Keratinocyte (primary cell): ENCODE measurements at regions not wholly inside any gene's neighbourhood (a gene's known extent, or its start where the extent isn't known, plus 50 kb on each side); places are given as distances from the start of the nearest gene placed in this dataset.

Experiments used
- EZH2 ChIP-seq: IDR thresholded peaks from one replicate; pipeline ENCODE4 v1.6.1; 2012; ENCODE audit warnings: inconsistent platforms, mild to moderate bottlenecking, low read length, moderate library complexity
- TF ChIP-seq, protein P1 (sequence below), 3 experiments: IDR thresholded peaks in 1 of 3; conservative IDR thresholded peaks in 1 of 3; optimal IDR thresholded peaks in 1 of 3; 2 replicates in 2 of 3; 3 replicates in 1 of 3; pipeline versions ENCODE3 to v1.5.1; 2011; ENCODE audit warnings: low read length in 3 of 3, mild to moderate bottlenecking in 3 of 3, moderate library complexity in 2 of 3, control low read depth in 1 of 3, inconsistent platforms in 1 of 3; ENCODE audit not compliant: insufficient read depth in 2 of 3; ENCODE audit errors: extremely low read depth in 1 of 3

DNA sequence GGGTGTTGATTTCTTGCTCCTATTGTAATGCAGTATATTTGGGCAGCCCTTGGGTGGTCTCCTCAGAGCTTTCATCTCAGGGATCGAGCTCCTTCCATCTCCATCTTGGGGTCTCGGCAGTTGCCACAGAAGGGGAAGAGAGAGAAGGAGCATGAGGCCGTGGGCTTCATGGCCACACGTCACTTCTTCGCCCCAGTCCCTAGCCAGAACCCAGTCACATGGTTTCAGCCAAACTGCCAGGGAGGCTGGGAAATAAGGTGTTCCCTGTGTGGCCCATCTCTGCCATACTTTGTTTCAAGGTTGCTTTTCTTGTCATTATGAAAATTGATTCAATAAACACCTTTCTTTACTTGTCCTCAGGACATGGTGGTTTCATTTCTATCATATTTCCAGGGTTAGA, 68.4 kb upstream of the NKD1 start:
- TF ChIP-seq, protein P1, sequence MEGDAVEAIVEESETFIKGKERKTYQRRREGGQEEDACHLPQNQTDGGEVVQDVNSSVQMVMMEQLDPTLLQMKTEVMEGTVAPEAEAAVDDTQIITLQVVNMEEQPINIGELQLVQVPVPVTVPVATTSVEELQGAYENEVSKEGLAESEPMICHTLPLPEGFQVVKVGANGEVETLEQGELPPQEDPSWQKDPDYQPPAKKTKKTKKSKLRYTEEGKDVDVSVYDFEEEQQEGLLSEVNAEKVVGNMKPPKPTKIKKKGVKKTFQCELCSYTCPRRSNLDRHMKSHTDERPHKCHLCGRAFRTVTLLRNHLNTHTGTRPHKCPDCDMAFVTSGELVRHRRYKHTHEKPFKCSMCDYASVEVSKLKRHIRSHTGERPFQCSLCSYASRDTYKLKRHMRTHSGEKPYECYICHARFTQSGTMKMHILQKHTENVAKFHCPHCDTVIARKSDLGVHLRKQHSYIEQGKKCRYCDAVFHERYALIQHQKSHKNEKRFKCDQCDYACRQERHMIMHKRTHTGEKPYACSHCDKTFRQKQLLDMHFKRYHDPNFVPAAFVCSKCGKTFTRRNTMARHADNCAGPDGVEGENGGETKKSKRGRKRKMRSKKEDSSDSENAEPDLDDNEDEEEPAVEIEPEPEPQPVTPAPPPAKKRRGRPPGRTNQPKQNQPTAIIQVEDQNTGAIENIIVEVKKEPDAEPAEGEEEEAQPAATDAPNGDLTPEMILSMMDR (optimal IDR thresholded peaks at IDR 0.05 in 1 of 3, IDR thresholded peaks at IDR 0.05 in 1 of 3, conservative IDR thresholded peaks at IDR 0.05 in 1 of 3; ENCODE audit: extremely low read depth in 1 of 3, insufficient read depth in 2 of 3, low read length in 3 of 3): no peak
- no peak for TF ChIP-seq EZH2
